IMR-90 (cell line): ENCODE measurements at regions not wholly inside any gene's neighbourhood (a gene's known extent, or its start where the extent isn't known, plus 50 kb on each side); places are given as distances from the start of the nearest gene placed in this dataset.

Experiments
- ATAC-seq: fragments of 200-7000 bp; cut with Tn5 transposase; 2 replicates; pipeline ENCODE4 v1.9.1; 2020; ENCODE audit warnings: low read depth, mild to moderate bottlenecking, moderate library complexity
- BruUV-seq: library from RNA; stranded (reverse); fragments of 400-500 nt; replicated peaks from 2 replicates; lab custom pipeline; 2021; lab: Mats Ljungman, UMichigan
- CTCF ChIA-PET: fragments of 300-600 bp; formaldehyde crosslinking; extraction: SDS; loops from one replicate; lab custom pipeline; 2021; ENCODE audit warnings: antibody characterized with exemption; lab: Yijun Ruan, JAX
- POLR2A ChIA-PET: fragments of 300-600 bp; sonication (Branson Sonifier 250); formaldehyde crosslinking; loops from one replicate; lab custom pipeline; 2022; ENCODE audit warnings: antibody characterized with exemption; ENCODE audit not compliant: unreplicated experiment; lab: Charles Lee
- DNase-seq: peaks from one replicate; pipeline ENCODE4 v3.0.0; 2013
- H2AFZ ChIP-seq: replicated peaks from 2 replicates; pipeline ENCODE3; 2013; ENCODE audit warnings: low read length, mild to moderate bottlenecking; ENCODE audit not compliant: poor library complexity
- H2AK5ac ChIP-seq: 2 replicates; pipeline ENCODE4 v1.6.1; 2013; ENCODE audit warnings: low read depth, low read length, inconsistent platforms
- H2AK9ac ChIP-seq: replicated peaks from 2 replicates; pipeline ENCODE3; 2013; ENCODE audit warnings: mild to moderate bottlenecking, low read depth, low read length, moderate library complexity; ENCODE audit not compliant: poor library complexity
- H2BK120ac ChIP-seq: 2 replicates; pipeline ENCODE4 v1.6.1; 2013; ENCODE audit warnings: low read depth, low read length, inconsistent platforms
- H2BK15ac ChIP-seq: 3 replicates; pipeline ENCODE4 v1.6.1; 2013; ENCODE audit warnings: low read depth, low read length, inconsistent platforms
- H2BK20ac ChIP-seq: 2 replicates; pipeline ENCODE4 v1.6.1; 2013; ENCODE audit warnings: low read depth, mild to moderate bottlenecking, inconsistent platforms, low read length, moderate library complexity
- H2BK5ac ChIP-seq: 2 replicates; pipeline ENCODE4 v1.6.1; 2013; ENCODE audit warnings: mild to moderate bottlenecking, low read depth, low read length, inconsistent platforms; ENCODE audit not compliant: poor library complexity, severe bottlenecking
- H3K14ac ChIP-seq: replicated peaks from 2 replicates; pipeline ENCODE4 v1.6.1; 2013; ENCODE audit warnings: low read depth, low read length, inconsistent platforms
- H3K18ac ChIP-seq: 2 replicates; pipeline ENCODE4 v1.6.1; 2013; ENCODE audit warnings: low read depth, low read length, control low read depth
- H3K23ac ChIP-seq: 2 replicates; pipeline ENCODE4 v1.6.1; 2013; ENCODE audit warnings: low read depth, low read length, inconsistent platforms
- H3K27ac ChIP-seq: 2 replicates; pipeline ENCODE4 v1.5.1; 2013; ENCODE audit warnings: mild to moderate bottlenecking, control low read depth, low read length; ENCODE audit not compliant: insufficient read depth
- H3K27me3 ChIP-seq: 2 replicates; pipeline ENCODE4 v1.6.1; 2013; ENCODE audit warnings: low read length; ENCODE audit not compliant: control insufficient read depth, insufficient read depth
- H3K36me3 ChIP-seq: 2 replicates; pipeline ENCODE4 v1.6.1; 2013; ENCODE audit warnings: low read length, mixed read lengths; ENCODE audit not compliant: control insufficient read depth, insufficient read depth
- H3K4ac ChIP-seq: 2 replicates; pipeline ENCODE4 v1.6.1; 2013; ENCODE audit warnings: low read depth, low read length, inconsistent platforms
- H3K4me1 ChIP-seq: 2 replicates; pipeline ENCODE4 v1.6.1; 2013; ENCODE audit warnings: low read length, mixed read lengths; ENCODE audit not compliant: control insufficient read depth, insufficient read depth
- H3K4me2 ChIP-seq: 2 replicates; pipeline ENCODE4 v1.6.1; 2013; ENCODE audit warnings: low read depth, mild to moderate bottlenecking, control low read depth, low read length, moderate library complexity
- H3K4me3 ChIP-seq: 2 replicates; pipeline ENCODE4 v1.5.1; 2013; ENCODE audit warnings: low read depth, mild to moderate bottlenecking, control low read depth, low read length, moderate library complexity; ENCODE audit not compliant: insufficient read depth
- H3K56ac ChIP-seq: 2 replicates; pipeline ENCODE4 v1.6.1; 2013; ENCODE audit warnings: low read length, inconsistent platforms; ENCODE audit not compliant: insufficient read depth; ENCODE audit errors: extremely low read depth
- H3K79me1 ChIP-seq, 2 experiments: 2 replicates each; pipeline ENCODE4 v1.6.1; 2013; ENCODE audit warnings: low read length in 2 of 2, inconsistent platforms in 1 of 2, low read depth in 1 of 2
- H3K9ac ChIP-seq: 2 replicates; pipeline ENCODE4 v1.6.1; 2013; ENCODE audit warnings: low read depth, low read length, control low read depth
- H3K9me1 ChIP-seq: 2 replicates; pipeline ENCODE4 v1.6.1; 2013; ENCODE audit warnings: low read length, inconsistent platforms; ENCODE audit not compliant: insufficient read depth
- H3K9me3 ChIP-seq: 2 replicates; pipeline ENCODE4 v1.6.1; 2013; ENCODE audit warnings: low read length; ENCODE audit not compliant: control insufficient read depth, insufficient read depth
- H4K20me1 ChIP-seq: 2 replicates; pipeline ENCODE4 v1.6.1; 2013; ENCODE audit warnings: low read length, inconsistent platforms; ENCODE audit not compliant: insufficient read depth
- H4K5ac ChIP-seq: 2 replicates; pipeline ENCODE4 v1.6.1; 2013; ENCODE audit warnings: mild to moderate bottlenecking, low read depth, low read length, control low read depth
- H4K8ac ChIP-seq, 2 experiments: 2 replicates each; pipeline ENCODE4 v1.6.1; 2013; ENCODE audit warnings: low read depth in 2 of 2, low read length in 2 of 2, control low read depth in 1 of 2, inconsistent platforms in 1 of 2
- H4K91ac ChIP-seq: 2 replicates; pipeline ENCODE4 v1.6.1; 2013; ENCODE audit warnings: low read depth, low read length, inconsistent platforms; ENCODE audit not compliant: insufficient read depth
- NFE2L2 ChIP-seq: fragments of 150-350 bp; IDR thresholded peaks from 2 replicates; pipeline ENCODE4 v1.6.1; 2016; ENCODE audit warnings: low read depth, mild to moderate bottlenecking, low read length
- RFX5 ChIP-seq: IDR thresholded peaks from 2 replicates; pipeline ENCODE4 v1.8.0; 2012; ENCODE audit warnings: low read depth, mild to moderate bottlenecking, low read length, moderate library complexity
- WGBS, 2 experiments: methylation state at CpG; one replicate each; pipeline versions ENCODE4 v1.1.5 to v1.1.7; 2013; ENCODE audit warnings: missing lambda C conversion rate in 2 of 2; ENCODE audit not compliant: insufficient read length in 1 of 2; ENCODE audit errors: extremely low coverage in 2 of 2; 5-methylcytosine and 5-hydroxymethylcytosine counted together
- dilution Hi-C: fragments of 300-500 bp; cut with HindIII; formaldehyde crosslinking; loops from one replicate; pipeline ENCODE4 v1.14.3; 2018; ENCODE audit warnings: low sequenced_read_pairs; ENCODE audit not compliant: unreplicated experiment
- in situ Hi-C: fragments of 300-500 bp; cut with MboI; formaldehyde crosslinking; loops from 3 replicates; pipeline ENCODE4 v1.14.3; 2019; ENCODE audit warnings: low sequenced_read_pairs, inconsistent platforms, mixed read lengths
- intact Hi-C: fragments of 100-400 bp; cut with micrococcal nuclease; formaldehyde crosslinking; loops from 2 replicates; pipeline ENCODE4 v1.10.0; 2022

DNA sequence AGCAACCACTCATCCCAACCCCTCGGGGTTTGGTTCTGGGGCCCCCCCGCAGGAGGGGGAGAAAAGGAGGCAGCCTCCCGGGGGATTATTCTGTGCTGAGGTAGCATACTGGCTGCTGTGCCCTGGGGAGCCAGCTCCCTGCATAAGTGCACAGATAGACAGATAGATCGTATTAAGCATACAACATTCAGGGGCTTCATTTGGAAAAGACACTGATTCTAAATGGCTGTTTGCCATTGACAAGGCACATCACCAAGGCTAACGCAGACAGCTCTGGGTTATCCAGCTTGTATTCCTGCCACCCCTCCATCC, 547.9 kb downstream of the BUD13 start:
- no peaks in the 10 kb centered on the region for H3K79me1 ChIP-seq
- H3K23ac ChIP-seq, result no peak overlapping the region
- WGBS, 2 experiments, result no CpG with 5 or more reads among the region's 5 CpGs
- no peak overlapping the region for H3K56ac ChIP-seq
- no peaks in the 10 kb centered on the region for H3K9me1 ChIP-seq
- no peak overlapping the region for H2AK5ac ChIP-seq
- H3K4me2 ChIP-seq, result no peak overlapping the region
- BruUV-seq, result no TSS peak
- no peak overlapping the region for H3K14ac ChIP-seq
- H2BK120ac ChIP-seq, result no peak overlapping the region
- no peak overlapping the region for H3K9ac ChIP-seq
- ChIA-PET CTCF (no interaction called here), POLR2A (no interaction called here)
- DNase-seq (no peak), ATAC-seq (no peak)
- dilution Hi-C loops, result no loop called here
- H3K4ac ChIP-seq, result no peak overlapping the region
- H3K27me3 ChIP-seq, result no peaks in the 10 kb centered on the region
- H3K4me1 ChIP-seq, result no peaks in the 10 kb centered on the region
- H4K20me1 ChIP-seq, result no peaks in the 10 kb centered on the region
- H3K18ac ChIP-seq, result no peak overlapping the region
- H2AK9ac ChIP-seq, result no peak overlapping the region
- H3K36me3 ChIP-seq, result no peaks in the 10 kb centered on the region
- no peak overlapping the region for H2BK20ac ChIP-seq
- H4K8ac ChIP-seq, result no peak overlapping the region
- intact Hi-C loops, result loop anchor here (1.0 to 10.0 kb wide), 5 partner anchors 353 to 1450 kb away; partner anchors contain the start of gene CADM1
- in situ Hi-C loops, result no loop called here
- H2BK15ac ChIP-seq, result no peak overlapping the region
- no peaks in the 10 kb centered on the region for H3K9me3 ChIP-seq
- TF ChIP-seq NFE2L2, result no peak
- TF ChIP-seq RFX5, result no peak
- H2BK5ac ChIP-seq, result no peak overlapping the region
- H4K5ac ChIP-seq, result no peak overlapping the region
- no peak overlapping the region for H4K91ac ChIP-seq
- H3K4me3 ChIP-seq, result no peak overlapping the region
- no peak overlapping the region for H2AFZ ChIP-seq
- no peak overlapping the region for H3K27ac ChIP-seq
